ENCODE measurements at regions not wholly inside any gene's neighbourhood (a gene's known extent, or its start where the extent isn't known, plus 50 kb on each side); places are given as distances from the start of the nearest gene placed in this dataset.

- Histone ChIP-seq H2BK120ac (replicated peaks; ENCODE audit: low read depth, low read length) (no peak overlapping the region), H4K20me1 (replicated peaks in 1 of 2; ENCODE audit: control insufficient read depth in 1 of 2, insufficient read depth in 2 of 2, low read length in 2 of 2) (no peaks in the 10 kb centered on the region), H2BK5ac (ENCODE audit: low read depth, low read length) (no peak overlapping the region), H3K79me1 (ENCODE audit: low read depth, low read length) (no peaks in the 10 kb centered on the region), H3K4ac (replicated peaks; ENCODE audit: insufficient read length, low read depth, low read length) (no peak overlapping the region), H2AK5ac (ENCODE audit: low read depth, low read length) (no peak overlapping the region), H4K5ac (ENCODE audit: insufficient read length, low read depth, low read length) (no peak overlapping the region), H3K27me3 (replicated peaks in 1 of 4; ENCODE audit: control insufficient read depth in 3 of 4, extremely low read depth in 1 of 4, insufficient read depth in 3 of 4, low read length in 3 of 4) (no peaks in the 10 kb centered on the region), H3K27ac (ENCODE audit: low read depth, low read length) (no peak overlapping the region), H3K9me3 (ENCODE audit: insufficient read depth in 2 of 2, low read depth in 1 of 2, low read length in 1 of 2) (no peaks in the 10 kb centered on the region), H2BK12ac (ENCODE audit: low read depth, low read length) (no peak overlapping the region), H3K56ac (replicated peaks; ENCODE audit: insufficient read length, low read depth, low read length) (no peak overlapping the region), H2BK15ac (ENCODE audit: low read length) (no peak overlapping the region), H3K23ac (ENCODE audit: insufficient read length) (no peak overlapping the region), H3K9ac (replicated peaks in 1 of 4; ENCODE audit: extremely low read depth in 1 of 4, low read depth in 3 of 4, low read length in 3 of 4) (no peak overlapping the region), H4K8ac (ENCODE audit: extremely low read depth, insufficient read depth, low read length) (no peak overlapping the region), H3K36me3 (ENCODE audit: control insufficient read depth in 2 of 4, insufficient read depth in 4 of 4, low read length in 3 of 4) (no peaks in the 10 kb centered on the region), H3K79me2 (ENCODE audit: control insufficient read depth in 1 of 2, insufficient read depth in 2 of 2, low read length in 2 of 2) (no peaks in the 10 kb centered on the region), H3K23me2 (ENCODE audit: low read depth, low read length) (no peaks in the 10 kb centered on the region), H3K4me3 (ENCODE audit: extremely low read depth in 1 of 4, insufficient read depth in 2 of 4, low read depth in 3 of 4, low read length in 4 of 4) (no peak overlapping the region), H3K4me1 (replicated peaks in 1 of 4; ENCODE audit: control insufficient read depth in 3 of 4, insufficient read depth in 4 of 4, low read length in 3 of 4) (no peaks in the 10 kb centered on the region), H2AFZ (ENCODE audit: low read length) (no peak overlapping the region), H3K14ac (ENCODE audit: insufficient read length) (no peak overlapping the region), H3K4me2 (ENCODE audit: insufficient read depth in 1 of 2, low read depth in 2 of 2, low read length in 2 of 2) (no peak overlapping the region), H3K18ac (ENCODE audit: extremely low read depth, low read length) (no peak overlapping the region), H2BK20ac (ENCODE audit: low read length) (no peak overlapping the region), H4K91ac (replicated peaks; ENCODE audit: insufficient read length, low read length) (no peak overlapping the region)
- no peak for FAIRE-seq
- ChIA-PET POLR2A (ENCODE audit: partially characterized antibody) (no interaction called here), CTCF (ENCODE audit: partially characterized antibody) (interaction anchor here (1.0 kb wide), 1 partner anchor 25 kb away, joined by 3 read pairs; no protein-coding TSS in a partner anchor)
- no peak for DNase-seq (ENCODE audit: low read depth in 1 of 2, low spot score in 2 of 2)
- TF ChIP-seq ASH2L (IDR thresholded peaks at IDR 0.05; ENCODE audit: low read length) = no peak
- no peak for TF ChIP-seq CTBP2 (IDR thresholded peaks at IDR 0.05; ENCODE audit: borderline replicate concordance, insufficient read depth, insufficient read length, low read length)
- TF ChIP-seq SIX5 (IDR thresholded peaks at IDR 0.05; ENCODE audit: low read depth, low read length) = no peak
- no peak for TF ChIP-seq BCL11A (IDR thresholded peaks at IDR 0.05; ENCODE audit: low read depth in 2 of 2, low read length in 2 of 2)
- no peak for TF ChIP-seq CEBPB (IDR thresholded peaks at IDR 0.05; ENCODE audit: low read depth, low read length)
- WGBS, 2 experiments (ENCODE audit: extremely low coverage in 1 of 2, insufficient coverage in 1 of 2, insufficient read length in 1 of 2, insufficient replicate concordance in 2 of 2, low coverage in 1 of 2, low lambda C conversion rate in 2 of 2, missing lambda C conversion rate in 1 of 2) = 91% methylated on average over 3 of the region's 3 CpGs; no CpG with 5 or more reads in 1 of the 2 experiments
Observed at GRCh38 chr21:34298534-34299167, 65.2 kb upstream of the KCNE2 start.

Measured in H1 (cell line).